Omental fat pad (tissue), 3 donors: ENCODE measurements at regions not wholly inside any gene's neighbourhood (a gene's known extent, or its start where the extent isn't known, plus 50 kb on each side); places are given as distances from the start of the nearest gene placed in this dataset.

Experiments
- ATAC-seq: fragments of 150-250 bp; one replicate; pipeline ENCODE4 v1.9.1; 2016; ENCODE audit warnings: mild to moderate bottlenecking, moderate library complexity; ENCODE audit not compliant: low FRiP score
- DNase-seq: peaks from one replicate; pipeline ENCODE4 v3.0.0-alpha.2; 2019; ENCODE audit warnings: low spot score
- CTCF ChIP-seq, 3 donors: fragments of 450-650 bp; IDR thresholded peaks; one replicate each; pipeline ENCODE4 v1.5.1; 2016 to 2017; ENCODE audit warnings: antibody characterized with exemption in 3 of 3, mild to moderate bottlenecking in 3 of 3, moderate library complexity in 2 of 3

GRCh38 chr15:30030345-30030744 is 52.4 kb upstream of the GOLGA8J start:
- DNase-seq (no peak), ATAC-seq (no peak)
- no peak for TF ChIP-seq CTCF (IDR thresholded peaks at IDR 0.05)

- ATAC-seq (no peak), DNase-seq (no peak)
- no peak for TF ChIP-seq CTCF (IDR thresholded peaks at IDR 0.05)
Observed at GRCh38 chr15:30023798-30024295, 58.9 kb upstream of the GOLGA8J start.

GRCh38 chr15:30010746-30011145 is 72.0 kb upstream of the GOLGA8J start:
- no peak for TF ChIP-seq CTCF (IDR thresholded peaks at IDR 0.05)
- ATAC-seq, result no peak
- DNase-seq, result no peak

- no peak for TF ChIP-seq CTCF (IDR thresholded peaks at IDR 0.05)
- ATAC-seq (no peak), DNase-seq (no peak)
Observed at GRCh38 chr15:30008156-30008555, 74.6 kb upstream of the GOLGA8J start.

GRCh38 chr15:30001602-30002001 is 81.2 kb upstream of the GOLGA8J start:
- ATAC-seq (no peak), DNase-seq (no peak)
- no peak for TF ChIP-seq CTCF (IDR thresholded peaks at IDR 0.05)

GRCh38 chr15:29998033-29998432 is 84.7 kb upstream of the GOLGA8J start:
- no peak for ATAC-seq

More at GRCh38 chr15:29998033-29998432, 84.7 kb upstream of the GOLGA8J start:
- no peak for DNase-seq
- no peak for TF ChIP-seq CTCF (IDR thresholded peaks at IDR 0.05)
